ENCODE measurements at regions not wholly inside any gene's neighbourhood (a gene's known extent, or its start where the extent isn't known, plus 50 kb on each side); places are given as distances from the start of the nearest gene placed in this dataset.

DNA sequence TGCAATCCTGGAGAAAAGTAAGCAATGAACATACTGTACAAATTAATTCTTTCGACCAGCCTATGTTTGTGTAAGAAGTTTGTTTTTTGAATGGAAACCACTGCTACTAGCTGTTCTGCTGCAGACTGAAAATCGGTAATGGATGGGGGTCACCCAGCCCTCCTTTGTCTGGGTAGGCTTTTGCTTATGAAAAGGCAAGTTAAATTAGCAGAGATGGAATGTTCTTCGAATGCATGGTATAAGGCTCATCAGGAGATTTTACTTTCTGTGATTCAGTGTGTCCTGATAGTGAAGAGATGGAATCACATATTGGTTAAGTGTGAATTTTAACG, 53.8 kb downstream of the EEF1B2 start:
- TF ChIP-seq POLR2AphosphoS5 (IDR thresholded peaks at IDR 0.05; ENCODE audit: borderline replicate concordance, low read depth, low read length) (no peak), EZH2 (IDR thresholded peaks at IDR 0.05) (no peak), FOXP2 (optimal IDR thresholded peaks at IDR 0.05; ENCODE audit: control extremely low read depth, extremely low read length, insufficient read depth) (no peak)

All from SK-N-MC (cell line).